ENCODE measurements at regions not wholly inside any gene's neighbourhood (a gene's known extent, or its start where the extent isn't known, plus 50 kb on each side); places are given as distances from the start of the nearest gene placed in this dataset.

DNA sequence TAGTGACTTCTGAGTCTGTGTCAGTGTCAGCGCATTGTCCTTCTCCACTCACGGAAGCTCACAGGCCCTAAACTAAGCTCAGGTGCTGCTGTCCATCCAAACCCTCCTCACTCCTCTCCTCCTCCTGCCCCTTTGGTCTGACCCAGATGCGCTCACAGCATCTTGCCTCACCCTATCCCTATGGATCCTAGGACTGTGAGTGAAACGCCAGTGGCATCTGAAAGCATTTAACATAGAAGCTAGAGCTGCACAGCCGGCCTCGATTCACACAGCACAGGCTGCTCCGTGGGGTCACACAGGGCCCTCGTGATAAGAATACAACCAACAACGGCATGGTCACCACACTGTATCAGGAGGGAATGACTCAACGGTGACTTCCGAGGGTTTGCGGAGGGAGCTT, 149.1 kb upstream of the SPACA7 start:
- Mint-ChIP-seq H3K27me3 (ENCODE audit: low read depth in 2 of 2) (peaks cover 0 to 2% of the 10 kb centered on the region in 2 donors), H3K4me1 (no peaks in the 10 kb centered on the region), H3K36me3 (no peaks in the 10 kb centered on the region), H3K27ac (no peak overlapping the region), H3K4me3 (no peak overlapping the region), H3K9me3 (no peaks in the 10 kb centered on the region)
- no peaks in the 10 kb centered on the region for H3K4me1 ChIP-seq (ENCODE audit: control insufficient read depth, insufficient read depth, low read length)
- H3K36me3 ChIP-seq (ENCODE audit: control insufficient read depth, insufficient read depth, low read length): no peaks in the 10 kb centered on the region
- H3K27ac ChIP-seq (ENCODE audit: low read length): no peak overlapping the region
- H3K4me3 ChIP-seq (ENCODE audit: low read length): no peak overlapping the region
- ATAC-seq (no peak), DNase-seq (no peak)
- WGBS (ENCODE audit: insufficient coverage): 91% methylated on average over 12 of the region's 12 CpGs
- intact Hi-C loops (cut with micrococcal nuclease): loop anchor here (10.0 kb wide), 1 partner anchor 1402 kb away; no protein-coding TSS in a partner anchor
- no peaks in the 10 kb centered on the region for H3K9me3 ChIP-seq (ENCODE audit: control insufficient read depth, insufficient read depth, low read length)
- TF ChIP-seq CTCF (IDR thresholded peaks at IDR 0.05): no peak
- no peaks in the 10 kb centered on the region for H3K27me3 ChIP-seq (ENCODE audit: control insufficient read depth, insufficient read depth, low read length)

DNA sequence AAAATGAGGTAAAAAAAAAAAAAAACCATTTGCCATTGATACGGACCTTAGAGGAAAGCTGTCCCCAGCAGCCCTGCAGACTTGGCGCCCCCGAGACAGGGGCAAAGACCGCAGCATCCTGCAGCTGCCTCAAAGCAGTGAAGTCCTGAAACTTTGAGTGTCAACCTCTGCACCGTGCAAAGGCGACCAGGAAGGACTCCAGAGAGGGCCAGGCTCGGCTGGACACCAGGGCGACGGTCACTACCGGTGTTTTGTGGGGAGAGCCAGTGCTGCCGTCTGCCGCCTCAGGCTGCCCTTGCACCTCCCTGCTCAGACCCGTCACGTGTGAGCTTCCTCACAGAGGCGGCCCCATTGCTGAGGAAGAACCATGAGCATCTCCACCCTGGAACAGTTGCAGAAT, 146.7 kb upstream of the SPACA7 start:
- Histone ChIP-seq H3K27ac (ENCODE audit: low read length) (no peak overlapping the region), H3K4me1 (ENCODE audit: control insufficient read depth, insufficient read depth, low read length) (no peaks in the 10 kb centered on the region), H3K9me3 (ENCODE audit: control insufficient read depth, insufficient read depth, low read length) (no peaks in the 10 kb centered on the region), H3K36me3 (ENCODE audit: control insufficient read depth, insufficient read depth, low read length) (no peaks in the 10 kb centered on the region), H3K4me3 (ENCODE audit: low read length) (no peak overlapping the region), H3K27me3 (ENCODE audit: control insufficient read depth, insufficient read depth, low read length) (no peaks in the 10 kb centered on the region)
- Mint-ChIP-seq H3K27ac (no peak overlapping the region), H3K27me3 (ENCODE audit: low read depth in 2 of 2) (peaks cover 2 to 7% of the 10 kb centered on the region in 2 donors), H3K36me3 (no peaks in the 10 kb centered on the region), H3K4me3 (no peak overlapping the region), H3K9me3 (no peaks in the 10 kb centered on the region), H3K4me1 (no peaks in the 10 kb centered on the region)
- 79% methylated on average over 15 of the region's 15 CpGs for WGBS (ENCODE audit: insufficient coverage)
- no peak for TF ChIP-seq CTCF (IDR thresholded peaks at IDR 0.05)
- ATAC-seq: no peak
- intact Hi-C loops (cut with micrococcal nuclease): loop anchor here (10.0 kb wide), 1 partner anchor 1405 kb away; no protein-coding TSS in a partner anchor
- no peak for DNase-seq

DNA sequence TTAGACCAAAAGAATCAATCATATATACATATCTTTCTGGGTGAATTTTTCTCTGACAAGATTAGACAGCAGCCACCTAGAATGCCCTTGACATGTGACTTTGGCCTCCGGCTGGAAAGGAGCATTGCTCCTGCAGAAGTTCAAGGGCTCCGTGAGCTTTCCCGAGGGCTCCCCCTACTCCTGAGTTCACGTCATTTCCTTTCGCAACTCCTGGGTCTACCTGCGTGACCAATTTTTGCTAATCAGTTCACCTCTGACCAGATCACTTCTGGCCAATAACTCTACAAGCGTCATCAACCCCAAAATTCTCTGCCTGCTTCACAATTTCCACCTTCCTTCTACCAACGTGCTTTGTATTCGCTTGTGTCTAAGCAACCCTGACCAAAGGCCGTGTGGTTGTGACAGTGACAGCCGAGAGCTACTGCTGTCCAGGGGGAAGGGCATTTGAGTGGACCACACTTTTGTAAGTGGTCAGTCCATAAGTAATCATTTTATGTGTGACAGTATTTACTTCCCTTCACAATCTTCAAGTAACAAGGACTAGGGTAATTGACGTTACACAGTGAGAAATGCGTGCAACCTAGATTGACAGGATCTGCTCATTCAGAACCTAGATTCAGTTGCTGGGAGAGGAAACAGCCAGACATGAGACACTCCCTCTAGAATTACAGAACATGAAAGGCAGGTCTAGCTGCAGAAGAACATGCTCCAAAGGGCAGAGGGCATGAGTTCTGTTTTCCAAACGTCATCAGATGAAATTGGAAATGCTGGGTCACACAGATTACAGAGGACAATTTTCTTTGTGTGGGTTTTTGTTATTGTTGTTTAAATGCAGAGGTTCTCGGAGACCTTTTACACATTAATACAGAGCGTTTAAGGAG, 145.9 kb upstream of the SPACA7 start:
- no peaks in the 10 kb centered on the region for H3K9me3 ChIP-seq (ENCODE audit: control insufficient read depth, insufficient read depth, low read length)
- no peaks in the 10 kb centered on the region for H3K27me3 ChIP-seq (ENCODE audit: control insufficient read depth, insufficient read depth, low read length)
- H3K36me3 ChIP-seq (ENCODE audit: control insufficient read depth, insufficient read depth, low read length): no peaks in the 10 kb centered on the region
- no peak for TF ChIP-seq CTCF (IDR thresholded peaks at IDR 0.05)
- no peak overlapping the region for H3K4me3 ChIP-seq (ENCODE audit: low read length)
- intact Hi-C loops (cut with micrococcal nuclease): loop anchor here (10.0 kb wide), 1 partner anchor 1405 kb away; no protein-coding TSS in a partner anchor
- ATAC-seq (no peak), DNase-seq (no peak)
- Mint-ChIP-seq H3K27me3 (ENCODE audit: low read depth in 2 of 2) (peaks cover 7 to 9% of the 10 kb centered on the region in 2 donors), H3K27ac (no peak overlapping the region), H3K36me3 (no peaks in the 10 kb centered on the region), H3K4me1 (no peaks in the 10 kb centered on the region), H3K9me3 (no peaks in the 10 kb centered on the region), H3K4me3 (no peak overlapping the region)
- no peaks in the 10 kb centered on the region for H3K4me1 ChIP-seq (ENCODE audit: control insufficient read depth, insufficient read depth, low read length)
- H3K27ac ChIP-seq (ENCODE audit: low read length): no peak overlapping the region
- 80% methylated on average over 15 of the region's 16 CpGs for WGBS (ENCODE audit: insufficient coverage)
